Mesenchymal stem cell (in vitro differentiated cells and primary cell): ENCODE measurements at regions not wholly inside any gene's neighbourhood (a gene's known extent, or its start where the extent isn't known, plus 50 kb on each side); places are given as distances from the start of the nearest gene placed in this dataset.
"Not testable (repeated sequence)": the region's sequence is repeated elsewhere in the genome, so short reads cannot be mapped to it uniquely, and the experiment has no call there.

Experiments
- DNase-seq: peaks from one replicate; pipeline ENCODE4 v3.0.0-alpha.2; 2013
- H2AFZ ChIP-seq: one replicate; pipeline ENCODE4 v1.6.1; 2013; ENCODE audit warnings: low read depth, mild to moderate bottlenecking, control low read depth, inconsistent platforms, low read length, moderate library complexity
- H2AK5ac ChIP-seq: 2 replicates; pipeline ENCODE4 v1.6.1; 2013; ENCODE audit warnings: low read length, moderate library complexity, mild to moderate bottlenecking, inconsistent platforms; ENCODE audit not compliant: severe bottlenecking
- H2BK120ac ChIP-seq: one replicate; pipeline ENCODE4 v1.6.1; 2013; ENCODE audit warnings: low read depth, mild to moderate bottlenecking, inconsistent platforms, low read length, moderate library complexity
- H2BK12ac ChIP-seq, 2 experiments: one replicate each; pipeline ENCODE4 v1.6.1; 2013; ENCODE audit warnings: inconsistent platforms in 2 of 2, low read length in 2 of 2, mild to moderate bottlenecking in 2 of 2, moderate library complexity in 2 of 2, control low read depth in 1 of 2
- H2BK15ac ChIP-seq: one replicate; pipeline ENCODE4 v1.6.1; 2013; ENCODE audit warnings: mild to moderate bottlenecking, low read depth, inconsistent platforms; ENCODE audit not compliant: poor library complexity, severe bottlenecking
- H2BK5ac ChIP-seq: 2 replicates; pipeline ENCODE4 v1.6.1; 2013; ENCODE audit warnings: low read depth, mild to moderate bottlenecking, low read length, control low read depth, inconsistent platforms; ENCODE audit not compliant: poor library complexity, severe bottlenecking
- H3K14ac ChIP-seq, 2 experiments: one replicate each; pipeline ENCODE4 v1.6.1; 2013; ENCODE audit warnings: inconsistent platforms in 2 of 2, low read length in 2 of 2, control low read depth in 1 of 2, mild to moderate bottlenecking in 1 of 2, moderate library complexity in 1 of 2
- H3K18ac ChIP-seq, 2 experiments: one replicate each; pipeline ENCODE4 v1.6.1; 2013; ENCODE audit warnings: inconsistent platforms in 2 of 2, low read length in 2 of 2, control low read depth in 1 of 2, low read depth in 1 of 2, mild to moderate bottlenecking in 1 of 2
- H3K23ac ChIP-seq, 2 experiments: one replicate each; pipeline ENCODE4 v1.6.1; 2013; ENCODE audit warnings: inconsistent platforms in 2 of 2, low read length in 2 of 2, mild to moderate bottlenecking in 2 of 2, moderate library complexity in 2 of 2, control low read depth in 1 of 2
- H3K27ac ChIP-seq: 2 replicates; pipeline ENCODE4 v1.5.1; 2013; ENCODE audit warnings: mild to moderate bottlenecking, moderate library complexity, low read length, control low read depth, inconsistent platforms; ENCODE audit not compliant: poor library complexity, severe bottlenecking
- H3K27me3 ChIP-seq, 2 experiments: 2 replicates each; pipeline versions ENCODE4 v1.6.1 to v1.7.0; 2013; ENCODE audit warnings: low read length in 2 of 2, mild to moderate bottlenecking in 2 of 2, moderate library complexity in 2 of 2, control low read depth in 1 of 2, inconsistent platforms in 1 of 2; ENCODE audit not compliant: control insufficient read depth in 1 of 2, insufficient read depth in 1 of 2
- H3K36me3 ChIP-seq, 2 experiments: 2 replicates each; pipeline versions ENCODE4 v1.6.1 to v1.7.0; 2013; ENCODE audit warnings: low read length in 2 of 2, control low read depth in 1 of 2, inconsistent platforms in 1 of 2, low read depth in 1 of 2, mild to moderate bottlenecking in 1 of 2; ENCODE audit not compliant: insufficient read depth in 2 of 2, control insufficient read depth in 1 of 2
- H3K4ac ChIP-seq, 2 experiments: one replicate each; pipeline ENCODE4 v1.6.1; 2013; ENCODE audit warnings: inconsistent platforms in 2 of 2, low read length in 2 of 2, mild to moderate bottlenecking in 2 of 2, moderate library complexity in 2 of 2, control low read depth in 1 of 2, low read depth in 1 of 2
- H3K4me1 ChIP-seq: 2 replicates; pipeline ENCODE4 v1.6.1; 2013; ENCODE audit warnings: low read depth, low read length, control low read depth; ENCODE audit not compliant: control insufficient read depth, insufficient read depth
- H3K4me2 ChIP-seq: 2 replicates; pipeline ENCODE4 v1.6.1; 2013; ENCODE audit warnings: low read length, mild to moderate bottlenecking, inconsistent platforms; ENCODE audit not compliant: poor library complexity, severe bottlenecking
- H3K4me3 ChIP-seq, 2 experiments: 2 replicates each; pipeline versions ENCODE4 v1.5.1 to v1.7.0; 2013; ENCODE audit warnings: low read length in 2 of 2, mild to moderate bottlenecking in 2 of 2, control low read depth in 1 of 2, low read depth in 1 of 2; ENCODE audit not compliant: insufficient read depth in 1 of 2
- H3K79me1 ChIP-seq: replicated peaks from 2 replicates; pipeline ENCODE4 v1.6.1; 2013; ENCODE audit warnings: mild to moderate bottlenecking, control low read depth, low read length, inconsistent platforms; ENCODE audit not compliant: poor library complexity, severe bottlenecking
- H3K9ac ChIP-seq: 2 replicates; pipeline ENCODE4 v1.7.0; 2013; ENCODE audit warnings: mild to moderate bottlenecking, low read length, moderate library complexity
- H3K9me3 ChIP-seq: 2 replicates; pipeline ENCODE4 v1.7.0; 2013; ENCODE audit warnings: mild to moderate bottlenecking, low read length; ENCODE audit not compliant: control insufficient read depth
- H4K8ac ChIP-seq: one replicate; pipeline ENCODE4 v1.6.1; 2013; ENCODE audit warnings: inconsistent platforms, mild to moderate bottlenecking, low read length, moderate library complexity
- H4K91ac ChIP-seq: one replicate; pipeline ENCODE4 v1.6.1; 2013; ENCODE audit warnings: mild to moderate bottlenecking, low read length, inconsistent platforms
- WGBS: methylation state at CpG from one replicate; pipeline ENCODE4 v1.1.7; 2013; ENCODE audit warnings: mixed read lengths; 5-methylcytosine and 5-hydroxymethylcytosine counted together

- H3K23ac ChIP-seq, DNase-seq, H4K8ac ChIP-seq, H3K4me1 ChIP-seq, H2BK15ac ChIP-seq, H3K9me3 ChIP-seq, H3K14ac ChIP-seq, H3K4me2 ChIP-seq, H3K4me3 ChIP-seq, H2BK12ac ChIP-seq, H3K79me1 ChIP-seq, H2BK120ac ChIP-seq, H3K27me3 ChIP-seq, H3K18ac ChIP-seq, H3K36me3 ChIP-seq, H3K4ac ChIP-seq, H2BK5ac ChIP-seq, H3K9ac ChIP-seq, H2AFZ ChIP-seq, H4K91ac ChIP-seq, H3K27ac ChIP-seq, H2AK5ac ChIP-seq: not testable (repeated sequence)
- 53% methylated on average over 8 of the region's 12 CpGs for WGBS
Observed at GRCh38 chr14:105705862-105706700, 179.7 kb downstream of the TMEM121 start.

GRCh38 chr14:105706701-105707019 is 180.3 kb downstream of the TMEM121 start:
- not testable (repeated sequence) for H3K14ac ChIP-seq, DNase-seq, H4K8ac ChIP-seq, H3K79me1 ChIP-seq, H3K9me3 ChIP-seq, H3K23ac ChIP-seq, H2BK15ac ChIP-seq, H3K4ac ChIP-seq, H3K4me1 ChIP-seq, H3K18ac ChIP-seq, H2BK12ac ChIP-seq, H3K27me3 ChIP-seq, H2AFZ ChIP-seq, H2BK5ac ChIP-seq, H3K27ac ChIP-seq, H4K91ac ChIP-seq, H2BK120ac ChIP-seq, H3K4me2 ChIP-seq, H3K9ac ChIP-seq, H2AK5ac ChIP-seq, H3K36me3 ChIP-seq, H3K4me3 ChIP-seq
- no CpG with 5 or more reads among the region's 8 CpGs for WGBS

DNA sequence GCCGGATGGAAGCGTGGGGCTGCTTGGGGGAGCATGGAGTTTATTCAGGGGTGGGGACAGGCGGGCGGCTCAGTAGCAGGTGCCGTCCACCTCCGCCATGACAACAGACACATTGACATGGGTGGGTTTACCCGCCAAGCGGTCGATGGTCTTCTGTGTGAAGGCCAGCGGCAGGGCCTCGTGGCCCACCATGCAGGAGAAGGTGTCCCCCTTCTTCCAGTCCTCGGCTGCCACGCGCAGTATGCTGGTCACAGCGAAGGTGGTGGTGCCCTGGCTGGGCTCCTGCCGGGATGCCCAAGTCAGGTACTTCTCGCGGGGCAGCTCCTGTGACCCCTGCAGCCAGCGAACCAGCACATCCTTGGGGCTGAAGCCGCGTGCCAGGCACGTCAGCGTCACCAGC is 180.7 kb downstream of the TMEM121 start:
- H3K4me1 ChIP-seq, H2BK15ac ChIP-seq, H3K4me3 ChIP-seq, H2AFZ ChIP-seq, H4K91ac ChIP-seq, H3K23ac ChIP-seq, H3K9ac ChIP-seq, H3K27me3 ChIP-seq, H2BK5ac ChIP-seq, H3K27ac ChIP-seq, H3K9me3 ChIP-seq, H3K4ac ChIP-seq, H3K18ac ChIP-seq, H3K14ac ChIP-seq, H3K36me3 ChIP-seq, H3K4me2 ChIP-seq, H2BK120ac ChIP-seq, H2AK5ac ChIP-seq, DNase-seq, H2BK12ac ChIP-seq, H4K8ac ChIP-seq, H3K79me1 ChIP-seq: not testable (repeated sequence)
- WGBS, result 93% methylated on average over 16 of the region's 23 CpGs

DNA sequence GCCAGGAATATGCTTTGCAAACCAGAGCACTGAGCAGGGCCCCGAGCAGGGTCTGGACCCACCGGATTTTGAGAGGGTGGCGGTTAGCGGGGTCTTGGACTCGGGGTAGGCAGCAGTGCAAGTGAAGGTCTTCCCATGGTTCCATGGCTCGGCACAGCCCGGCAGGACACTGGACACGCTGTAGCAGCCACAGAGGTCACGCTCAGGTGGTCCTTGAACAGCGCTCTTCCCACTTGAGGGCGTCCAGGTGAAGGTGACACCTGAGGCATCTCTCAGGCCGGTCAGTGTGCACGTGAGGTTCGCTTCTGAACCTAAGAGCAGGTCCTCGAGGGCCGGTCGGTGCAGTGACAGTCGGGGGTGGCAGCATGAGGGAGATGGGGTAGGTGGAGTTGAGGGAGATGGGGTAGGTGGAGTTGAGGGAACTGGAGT is 181.4 kb downstream of the TMEM121 start:
- not testable (repeated sequence) for H3K79me1 ChIP-seq, H3K18ac ChIP-seq, H4K91ac ChIP-seq, H3K9ac ChIP-seq, H3K4me2 ChIP-seq, H3K27ac ChIP-seq, H2BK5ac ChIP-seq, H3K23ac ChIP-seq, H3K4ac ChIP-seq, DNase-seq, H2BK15ac ChIP-seq, H2AK5ac ChIP-seq, H3K4me1 ChIP-seq, H3K36me3 ChIP-seq, H3K9me3 ChIP-seq, H2BK120ac ChIP-seq, H2BK12ac ChIP-seq, H3K14ac ChIP-seq, H3K4me3 ChIP-seq, H3K27me3 ChIP-seq, H2AFZ ChIP-seq, H4K8ac ChIP-seq
- 81% methylated on average over 18 of the region's 18 CpGs for WGBS
